H1 (cell line): ENCODE measurements at regions not wholly inside any gene's neighbourhood (a gene's known extent, or its start where the extent isn't known, plus 50 kb on each side); places are given as distances from the start of the nearest gene placed in this dataset.

ENCODE experiments used
- ASH2L ChIP-seq: fragments of 200-600, 300-600 bp; sonication (generic); IDR thresholded peaks from one replicate; pipeline ENCODE4 v1.7.1; 2017; ENCODE audit warnings: low read length
- CHD7 ChIP-seq: fragments of 300-600 bp; sonication (generic); IDR thresholded peaks from 2 replicates; pipeline ENCODE4 v1.7.1; 2012; ENCODE audit warnings: low read length, moderate library complexity, mild to moderate bottlenecking, inconsistent platforms; ENCODE audit not compliant: insufficient replicate concordance
- E2F6 ChIP-seq: IDR thresholded peaks from 2 replicates; pipeline ENCODE4 v1.6.1; 2012; ENCODE audit warnings: inconsistent platforms
- EZH2 ChIP-seq: fragments of 200-600 bp; sonication (generic); IDR thresholded peaks from 2 replicates; pipeline ENCODE4 v1.7.1; 2012; ENCODE audit warnings: low read depth, mild to moderate bottlenecking, moderate library complexity, low read length, inconsistent platforms; ENCODE audit not compliant: severe bottlenecking
- GTF2F1 ChIP-seq: IDR thresholded peaks from 2 replicates; pipeline ENCODE4 v1.6.1; 2012; ENCODE audit warnings: low read depth, low read length, improper control_type of control experiment, borderline replicate concordance
- HDAC2 ChIP-seq, 2 experiments: fragments of 300-600 bp in 1 of 2; sonication (generic) in 1 of 2; IDR thresholded peaks; 2 replicates each; pipeline ENCODE4 v1.6.1; 2011 to 2012; ENCODE audit warnings: low read depth in 2 of 2, low read length in 2 of 2, mild to moderate bottlenecking in 2 of 2, moderate library complexity in 2 of 2, borderline replicate concordance in 1 of 2, inconsistent platforms in 1 of 2
- JUND ChIP-seq: IDR thresholded peaks from 2 replicates; pipeline ENCODE4 v1.6.1; 2011; ENCODE audit warnings: mild to moderate bottlenecking, improper control_type of control experiment, low read length
- POLR2A ChIP-seq, 2 experiments: IDR thresholded peaks; 1 replicate in 1 of 2; 2 replicates in 1 of 2; pipeline ENCODE4 v1.6.1; 2011; ENCODE audit warnings: low read depth in 2 of 2, low read length in 2 of 2, mild to moderate bottlenecking in 2 of 2; ENCODE audit errors: control extremely low read depth in 1 of 2
- SIX5 ChIP-seq: IDR thresholded peaks from 2 replicates; pipeline ENCODE4 v1.6.1; 2011; ENCODE audit warnings: mild to moderate bottlenecking, low read depth, low read length
- TAF1 ChIP-seq: IDR thresholded peaks from 2 replicates; pipeline ENCODE4 v1.6.1; 2011; ENCODE audit warnings: mild to moderate bottlenecking, low read depth, low read length
- TAF7 ChIP-seq: optimal IDR thresholded peaks from 2 replicates; pipeline ENCODE3; 2011; ENCODE audit warnings: low read depth, mild to moderate bottlenecking, inconsistent platforms, low read length, moderate library complexity, borderline replicate concordance

- TF ChIP-seq CHD7, result no peak
- TF ChIP-seq HDAC2 (IDR thresholded peaks at IDR 0.05; ENCODE audit: borderline replicate concordance in 1 of 2, low read depth in 2 of 2, low read length in 2 of 2), result 0 out of 4 replicates have a peak, but pooled peaks of 1 of the 2 experiments have one; percentile 43
- TF ChIP-seq TAF1, result peak; percentile 52; the same call in 1 of the 2 replicates
- no peak for TF ChIP-seq GTF2F1
- no peak for TF ChIP-seq E2F6
- TF ChIP-seq ASH2L, result peak; percentile 69
- TF ChIP-seq JUND, result no peak
- peak; percentile 30 for TF ChIP-seq TAF7
- TF ChIP-seq EZH2, result no peak
- TF ChIP-seq SIX5, result no peak
- 0 out of 3 replicates have a peak, but pooled peaks of 1 of the 2 experiments have one; percentile 44 for TF ChIP-seq POLR2A (IDR thresholded peaks at IDR 0.05; ENCODE audit: control extremely low read depth in 1 of 2, low read depth in 2 of 2, low read length in 2 of 2)
Measured at GRCh38 chr15:62850791-62851291, 191.7 kb upstream of the TPM1 start (continued).
